ENCODE measurements at regions not wholly inside any gene's neighbourhood (a gene's known extent, or its start where the extent isn't known, plus 50 kb on each side); places are given as distances from the start of the nearest gene placed in this dataset.
"Not testable (repeated sequence)": the region's sequence is repeated elsewhere in the genome, so short reads cannot be mapped to it uniquely, and the experiment has no call there.

GRCh38 chr5:87650284-87650683, 237.6 kb upstream of the CCNH start:
- peak; percentile 3 for DNase-seq (ENCODE audit: low read depth)

- DNase-seq (ENCODE audit: low read depth): peak; percentile 3
Observed at GRCh38 chr5:87649455-87649854, 236.7 kb upstream of the CCNH start.

GRCh38 chr5:87645224-87645623, 232.5 kb upstream of the CCNH start:
- DNase-seq (ENCODE audit: low read depth): no peak

- no peak for DNase-seq (ENCODE audit: low read depth)
Observed at GRCh38 chr5:87640902-87641301, 228.2 kb upstream of the CCNH start.

GRCh38 chr5:87627363-87627762, 214.6 kb upstream of the CCNH start:
- no peak for DNase-seq (ENCODE audit: low read depth)

GRCh38 chr5:87608385-87608784, 195.7 kb upstream of the CCNH start:
- DNase-seq (ENCODE audit: low read depth): no peak

- DNase-seq (ENCODE audit: low read depth): no peak
Observed at GRCh38 chr5:87605663-87606062, 192.9 kb upstream of the CCNH start.

GRCh38 chr5:87599778-87600177, 187.0 kb upstream of the CCNH start:
- DNase-seq (ENCODE audit: low read depth): no peak

GRCh38 chr5:87598460-87598859, 185.7 kb upstream of the CCNH start:
- DNase-seq (ENCODE audit: low read depth): no peak

GRCh38 chr5:87594566-87594965, 181.8 kb upstream of the CCNH start:
- DNase-seq (ENCODE audit: low read depth): no peak

GRCh38 chr5:87589587-87589986, 176.9 kb upstream of the CCNH start:
- DNase-seq (ENCODE audit: low read depth): no peak

- no peak for DNase-seq (ENCODE audit: low read depth)
Observed at GRCh38 chr5:87588316-87588715, 175.6 kb upstream of the CCNH start.

GRCh38 chr5:87583704-87584103, 171.0 kb upstream of the CCNH start:
- not testable (repeated sequence) for DNase-seq (ENCODE audit: low read depth)

- DNase-seq (ENCODE audit: low read depth): no peak
Observed at GRCh38 chr5:87582149-87582548, 169.4 kb upstream of the CCNH start.

- no peak for DNase-seq (ENCODE audit: low read depth)
Observed at GRCh38 chr5:87581661-87582060, 168.9 kb upstream of the CCNH start.

- DNase-seq (ENCODE audit: low read depth): no peak
Observed at GRCh38 chr5:87579678-87580077, 166.9 kb upstream of the CCNH start.

- no peak for DNase-seq (ENCODE audit: low read depth)
Observed at GRCh38 chr5:87576867-87577266, 164.1 kb upstream of the CCNH start.

- DNase-seq (ENCODE audit: low read depth): not testable (repeated sequence)
Observed at GRCh38 chr5:87576306-87576705, 163.6 kb upstream of the CCNH start.

- DNase-seq (ENCODE audit: low read depth): no peak
Observed at GRCh38 chr5:87574106-87574505, 161.4 kb upstream of the CCNH start.

GRCh38 chr5:87572611-87573010, 159.9 kb upstream of the CCNH start:
- no peak for DNase-seq (ENCODE audit: low read depth)

GRCh38 chr5:87572090-87572489, 159.4 kb upstream of the CCNH start:
- DNase-seq (ENCODE audit: low read depth): no peak

- DNase-seq (ENCODE audit: low read depth): no peak
Observed at GRCh38 chr5:87570366-87570765, 157.6 kb upstream of the CCNH start.

- DNase-seq (ENCODE audit: low read depth): no peak
Observed at GRCh38 chr5:87562068-87562467, 149.3 kb upstream of the CCNH start.

GRCh38 chr5:87560528-87560927, 147.8 kb upstream of the CCNH start:
- no peak for DNase-seq (ENCODE audit: low read depth)

GRCh38 chr5:87551911-87552310, 139.2 kb upstream of the CCNH start:
- DNase-seq (ENCODE audit: low read depth): no peak
